Stimulated activated CD8-positive, alpha-beta memory T cell treated with anti-CD3 and anti-CD28 coated beads, Interleukin-15, amount 100 ng/mL, for 1 hour (primary cell): ENCODE measurements at regions not wholly inside any gene's neighbourhood (a gene's known extent, or its start where the extent isn't known, plus 50 kb on each side); places are given as distances from the start of the nearest gene placed in this dataset.
"Not testable (repeated sequence)": the region's sequence is repeated elsewhere in the genome, so short reads cannot be mapped to it uniquely, and the experiment has no call there.

Experiments used
- DNase-seq: peaks from one replicate; pipeline ENCODE4 v3.0.0-alpha.2; 2020; ENCODE audit warnings: low read depth

GRCh38 chr14:105697414-105697813, 171.0 kb downstream of the TMEM121 start:
- not testable (repeated sequence) for DNase-seq

GRCh38 chr14:105697955-105698354, 171.6 kb downstream of the TMEM121 start:
- not testable (repeated sequence) for DNase-seq

DNA sequence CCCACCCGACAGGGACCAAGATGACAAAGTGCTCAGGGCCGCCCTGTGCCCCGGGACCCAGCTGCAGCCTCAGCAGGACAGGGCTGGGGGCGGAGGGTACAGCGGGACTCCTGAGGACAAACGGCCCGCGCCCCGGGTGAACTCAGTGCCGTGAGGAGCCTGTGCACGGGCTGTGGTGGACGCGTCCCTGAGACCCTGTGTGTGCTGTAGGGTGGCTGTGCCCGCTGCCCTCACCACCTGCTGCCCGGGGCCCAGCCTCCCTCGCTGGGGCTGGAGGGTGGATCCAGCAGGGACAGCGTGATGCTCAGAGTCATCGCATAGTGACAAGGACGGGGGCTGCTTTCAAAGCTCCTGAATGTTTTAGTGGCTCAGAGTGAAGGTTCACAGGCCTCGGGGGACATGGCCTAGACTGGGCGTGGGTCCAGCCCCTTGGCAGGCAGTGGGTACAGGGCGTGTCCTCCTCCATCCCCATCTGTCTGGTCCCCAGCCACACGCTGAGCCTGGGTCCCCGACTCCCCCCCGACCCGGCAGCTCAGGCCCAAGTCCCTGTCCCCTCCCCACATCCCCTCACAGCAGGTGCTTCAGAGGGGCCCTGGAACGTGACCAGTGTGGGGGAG, 172.7 kb downstream of the TMEM121 start:
- not testable (repeated sequence) for DNase-seq

DNA sequence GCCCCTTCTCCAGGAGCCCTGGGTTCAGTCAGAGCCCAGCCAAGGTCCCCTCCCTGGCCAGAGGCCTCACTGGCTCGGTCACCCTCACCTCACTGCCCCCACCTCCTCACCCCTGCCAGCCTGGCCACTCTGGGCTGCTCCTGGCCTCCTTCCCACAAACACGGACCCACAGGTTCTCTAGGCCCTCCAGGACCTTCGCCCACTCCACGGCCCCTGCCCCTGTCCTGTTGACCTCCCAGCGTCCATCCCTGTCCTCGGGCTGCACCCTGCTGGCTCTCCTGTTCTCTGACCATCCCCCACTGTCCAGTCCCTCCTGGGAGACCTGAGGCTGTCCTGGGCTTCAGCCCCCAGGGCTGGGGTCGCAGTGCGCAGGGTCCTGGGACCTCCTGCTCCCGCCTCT, 173.3 kb downstream of the TMEM121 start:
- not testable (repeated sequence) for DNase-seq

GRCh38 chr14:105700146-105700545, 173.8 kb downstream of the TMEM121 start:
- not testable (repeated sequence) for DNase-seq

DNA sequence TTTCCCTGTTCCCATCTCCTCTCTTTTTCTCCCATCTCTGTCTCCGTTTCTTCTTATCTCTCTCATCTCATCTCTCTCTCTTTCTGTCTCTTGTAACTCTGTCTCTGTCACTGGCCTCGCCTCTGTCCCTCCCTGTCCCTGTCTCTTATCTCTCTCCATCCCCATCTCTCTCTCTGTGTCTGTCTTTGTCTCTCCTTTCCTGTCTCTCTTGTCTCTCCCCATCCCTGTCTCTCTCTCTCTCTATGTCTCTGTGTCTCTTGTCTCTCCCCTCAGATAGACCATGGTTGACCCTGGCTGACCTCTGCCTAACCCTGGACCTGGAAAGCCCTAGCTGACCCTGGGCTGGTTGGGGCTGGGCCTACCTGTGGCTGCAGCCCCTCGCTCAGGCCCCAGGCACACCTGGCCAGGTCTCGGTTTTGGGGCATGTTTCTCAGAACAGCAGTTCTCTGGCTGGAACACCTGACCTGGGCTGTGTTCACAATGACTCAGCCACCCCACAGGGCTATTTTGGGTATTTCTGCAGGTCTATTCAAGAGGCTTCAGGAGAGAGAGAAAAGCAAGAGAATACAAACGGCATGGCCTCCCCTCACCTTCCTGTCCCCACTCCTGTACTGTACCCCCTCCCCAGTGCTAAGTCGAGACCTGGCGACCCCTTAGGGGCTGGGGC, 174.4 kb downstream of the TMEM121 start:
- DNase-seq = no peak

DNA sequence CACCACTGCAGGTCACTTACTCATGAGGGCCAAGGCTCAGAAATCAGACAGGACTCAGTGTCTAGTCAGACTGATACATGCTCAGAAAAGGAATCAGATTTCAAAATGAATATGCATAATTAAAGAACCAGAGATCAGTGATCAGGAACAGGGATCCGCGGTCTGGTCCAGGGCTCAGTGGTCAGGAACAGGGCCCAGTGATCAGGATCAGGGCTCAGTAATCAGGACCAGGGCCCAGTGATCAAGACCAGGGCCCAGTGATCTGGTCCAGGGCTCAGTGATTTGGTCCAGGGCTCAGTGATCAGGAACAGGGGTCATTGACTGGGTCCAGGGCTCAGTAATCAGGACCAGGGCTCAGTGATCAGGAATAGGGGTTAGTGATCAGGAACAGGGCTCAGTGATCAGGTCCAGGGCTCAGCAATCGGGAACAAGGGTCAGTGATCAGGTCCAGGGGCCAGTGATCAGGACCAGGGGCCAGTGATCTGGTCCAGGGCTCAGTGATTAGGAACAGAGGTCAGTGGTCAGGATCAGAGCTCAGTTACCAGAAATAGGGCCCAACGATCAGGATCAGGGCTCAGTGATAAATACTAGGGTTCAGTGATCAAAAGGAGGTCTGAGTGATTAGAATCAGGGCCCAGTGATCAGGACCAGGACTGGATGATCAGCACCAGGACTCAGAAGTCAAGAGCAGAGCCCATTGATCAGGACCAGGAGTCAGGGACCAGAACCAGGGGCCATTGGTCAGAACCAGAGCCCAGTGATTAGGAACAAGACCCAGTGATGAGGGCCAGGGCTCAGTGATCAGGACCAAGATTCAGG, 175.3 kb downstream of the TMEM121 start:
- no peak for DNase-seq

GRCh38 chr14:105702275-105702817, 176.0 kb downstream of the TMEM121 start:
- DNase-seq = no peak

- DNase-seq = not testable (repeated sequence)
These were observed 176.8 kb downstream of the TMEM121 start for GRCh38 chr14:105703044-105703665.

DNA sequence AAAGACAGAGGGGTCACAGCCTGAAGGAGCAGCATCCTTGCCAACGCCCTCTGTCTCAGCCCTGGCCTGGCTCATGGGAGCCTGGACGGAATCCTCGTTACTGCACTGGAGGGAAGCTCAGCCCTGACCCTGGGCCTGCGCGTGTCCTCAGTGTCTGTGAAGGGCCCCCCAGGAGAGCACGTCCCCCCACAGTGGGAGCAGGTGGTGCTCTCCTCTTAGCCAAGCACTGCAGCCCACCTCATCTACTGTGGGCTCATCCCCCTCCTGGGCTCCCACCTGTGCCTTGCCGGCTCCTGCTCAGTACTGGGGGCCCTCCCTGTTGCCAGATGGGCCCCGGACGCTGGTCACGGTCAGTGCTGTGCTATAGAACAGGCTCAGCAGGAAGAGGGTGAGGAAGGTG, 177.7 kb downstream of the TMEM121 start:
- not testable (repeated sequence) for DNase-seq

DNA sequence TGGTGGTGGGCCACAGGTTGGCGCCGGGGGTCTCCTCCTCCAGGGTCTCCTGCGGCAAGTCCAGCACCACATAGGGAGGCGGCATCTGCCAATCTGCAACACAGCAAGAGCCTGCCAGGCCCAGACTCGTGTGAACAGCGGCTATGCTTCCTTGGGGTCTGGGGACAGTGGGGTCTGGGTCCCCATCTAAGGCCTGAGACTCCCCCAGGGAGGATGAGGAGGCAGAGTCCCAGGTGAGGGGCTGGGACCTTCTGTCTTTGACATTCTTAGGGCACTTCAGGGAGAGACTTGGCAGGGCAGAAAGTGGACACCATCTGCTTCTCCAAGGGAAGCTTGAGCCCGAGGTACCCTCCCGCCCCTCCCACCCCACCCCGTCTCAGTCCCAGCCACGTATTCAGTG, 178.1 kb downstream of the TMEM121 start:
- not testable (repeated sequence) for DNase-seq

DNA sequence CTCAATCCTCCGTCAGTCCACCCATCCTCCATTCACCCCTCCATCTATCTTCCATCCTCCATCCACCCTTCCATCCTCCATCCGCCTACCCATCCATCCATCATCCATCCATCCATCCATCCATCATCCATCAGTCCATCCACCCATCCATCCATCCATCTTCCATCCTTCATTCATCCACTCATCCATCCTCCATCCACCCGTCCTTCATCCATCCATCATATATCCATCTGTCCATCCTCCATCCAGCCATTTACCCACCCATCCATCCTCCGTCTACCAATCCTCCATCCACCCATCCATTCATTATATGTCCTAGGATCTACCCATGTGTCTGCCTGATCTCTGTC, 179.1 kb downstream of the TMEM121 start:
- DNase-seq = not testable (repeated sequence)

DNA sequence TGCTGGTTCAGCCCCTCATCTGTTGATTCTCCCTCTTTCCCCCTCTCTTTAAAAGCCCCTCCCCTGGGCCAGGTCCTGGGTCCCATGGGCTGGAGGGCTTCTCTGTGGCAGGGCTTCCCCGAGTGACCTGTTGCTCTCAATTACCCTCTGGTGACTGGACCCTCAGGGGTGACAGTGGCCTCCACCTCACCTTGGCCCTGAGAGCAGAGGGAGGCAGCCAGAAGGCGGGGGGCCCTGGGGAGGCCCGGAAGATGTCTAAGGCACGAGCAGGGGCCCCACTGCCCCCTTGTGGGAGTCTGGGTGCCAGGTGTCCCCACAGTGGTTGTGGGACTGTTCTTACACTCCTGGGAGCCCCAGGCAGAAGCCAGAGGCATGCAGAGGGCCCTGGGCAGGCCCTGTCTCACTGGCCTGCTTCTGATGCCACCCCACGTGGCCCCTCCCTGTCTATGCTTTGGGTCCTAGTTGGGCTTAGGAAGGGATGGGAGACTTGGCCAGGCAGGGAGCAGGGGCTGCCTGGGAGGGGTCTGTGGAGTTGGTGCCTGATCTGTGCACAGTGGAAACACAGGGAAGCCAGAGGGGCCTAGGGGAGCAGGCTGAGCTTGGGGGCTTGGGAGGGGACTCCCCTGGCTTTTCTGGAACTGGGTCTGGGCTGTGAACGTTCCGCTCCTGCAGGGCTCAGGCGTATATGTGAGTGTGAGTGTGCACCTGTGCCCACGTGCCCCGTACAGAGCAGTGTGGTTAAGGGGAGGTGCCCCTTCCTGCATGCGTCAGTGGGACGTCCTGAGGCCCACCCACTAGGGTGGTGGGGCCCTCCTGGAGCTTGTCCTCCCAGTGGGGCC, 179.7 kb downstream of the TMEM121 start:
- not testable (repeated sequence) for DNase-seq

- DNase-seq = not testable (repeated sequence)
These were observed 180.3 kb downstream of the TMEM121 start for GRCh38 chr14:105706701-105707019.

DNA sequence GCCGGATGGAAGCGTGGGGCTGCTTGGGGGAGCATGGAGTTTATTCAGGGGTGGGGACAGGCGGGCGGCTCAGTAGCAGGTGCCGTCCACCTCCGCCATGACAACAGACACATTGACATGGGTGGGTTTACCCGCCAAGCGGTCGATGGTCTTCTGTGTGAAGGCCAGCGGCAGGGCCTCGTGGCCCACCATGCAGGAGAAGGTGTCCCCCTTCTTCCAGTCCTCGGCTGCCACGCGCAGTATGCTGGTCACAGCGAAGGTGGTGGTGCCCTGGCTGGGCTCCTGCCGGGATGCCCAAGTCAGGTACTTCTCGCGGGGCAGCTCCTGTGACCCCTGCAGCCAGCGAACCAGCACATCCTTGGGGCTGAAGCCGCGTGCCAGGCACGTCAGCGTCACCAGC, 180.7 kb downstream of the TMEM121 start:
- DNase-seq = not testable (repeated sequence)

DNA sequence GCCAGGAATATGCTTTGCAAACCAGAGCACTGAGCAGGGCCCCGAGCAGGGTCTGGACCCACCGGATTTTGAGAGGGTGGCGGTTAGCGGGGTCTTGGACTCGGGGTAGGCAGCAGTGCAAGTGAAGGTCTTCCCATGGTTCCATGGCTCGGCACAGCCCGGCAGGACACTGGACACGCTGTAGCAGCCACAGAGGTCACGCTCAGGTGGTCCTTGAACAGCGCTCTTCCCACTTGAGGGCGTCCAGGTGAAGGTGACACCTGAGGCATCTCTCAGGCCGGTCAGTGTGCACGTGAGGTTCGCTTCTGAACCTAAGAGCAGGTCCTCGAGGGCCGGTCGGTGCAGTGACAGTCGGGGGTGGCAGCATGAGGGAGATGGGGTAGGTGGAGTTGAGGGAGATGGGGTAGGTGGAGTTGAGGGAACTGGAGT, 181.4 kb downstream of the TMEM121 start:
- DNase-seq = not testable (repeated sequence)

- DNase-seq = not testable (repeated sequence)
These were observed 182.1 kb downstream of the TMEM121 start for GRCh38 chr14:105708251-105709134.

GRCh38 chr14:105709281-105710118, 183.1 kb downstream of the TMEM121 start:
- DNase-seq = no peak
